IMR-90 (cell line): ENCODE measurements at regions not wholly inside any gene's neighbourhood (a gene's known extent, or its start where the extent isn't known, plus 50 kb on each side); places are given as distances from the start of the nearest gene placed in this dataset.

Source experiments
- ATAC-seq: fragments of 200-7000 bp; cut with Tn5 transposase; 2 replicates; pipeline ENCODE4 v1.9.1; 2020; ENCODE audit warnings: low read depth, mild to moderate bottlenecking, moderate library complexity
- BruUV-seq: library from RNA; stranded (reverse); fragments of 400-500 nt; replicated peaks from 2 replicates; lab custom pipeline; 2021; lab: Mats Ljungman, UMichigan
- CTCF ChIA-PET: fragments of 300-600 bp; formaldehyde crosslinking; extraction: SDS; loops from one replicate; lab custom pipeline; 2021; ENCODE audit warnings: antibody characterized with exemption; lab: Yijun Ruan, JAX
- POLR2A ChIA-PET: fragments of 300-600 bp; sonication (Branson Sonifier 250); formaldehyde crosslinking; loops from one replicate; lab custom pipeline; 2022; ENCODE audit warnings: antibody characterized with exemption; ENCODE audit not compliant: unreplicated experiment; lab: Charles Lee
- DNase-seq: peaks from one replicate; pipeline ENCODE4 v3.0.0; 2013
- H2AFZ ChIP-seq: replicated peaks from 2 replicates; pipeline ENCODE3; 2013; ENCODE audit warnings: low read length, mild to moderate bottlenecking; ENCODE audit not compliant: poor library complexity
- H2AK5ac ChIP-seq: 2 replicates; pipeline ENCODE4 v1.6.1; 2013; ENCODE audit warnings: low read depth, low read length, inconsistent platforms
- H2AK9ac ChIP-seq: replicated peaks from 2 replicates; pipeline ENCODE3; 2013; ENCODE audit warnings: mild to moderate bottlenecking, low read depth, low read length, moderate library complexity; ENCODE audit not compliant: poor library complexity
- H2BK120ac ChIP-seq: 2 replicates; pipeline ENCODE4 v1.6.1; 2013; ENCODE audit warnings: low read depth, low read length, inconsistent platforms
- H2BK15ac ChIP-seq: 3 replicates; pipeline ENCODE4 v1.6.1; 2013; ENCODE audit warnings: low read depth, low read length, inconsistent platforms
- H2BK20ac ChIP-seq: 2 replicates; pipeline ENCODE4 v1.6.1; 2013; ENCODE audit warnings: low read depth, mild to moderate bottlenecking, inconsistent platforms, low read length, moderate library complexity
- H2BK5ac ChIP-seq: 2 replicates; pipeline ENCODE4 v1.6.1; 2013; ENCODE audit warnings: mild to moderate bottlenecking, low read depth, low read length, inconsistent platforms; ENCODE audit not compliant: poor library complexity, severe bottlenecking
- H3K14ac ChIP-seq: replicated peaks from 2 replicates; pipeline ENCODE4 v1.6.1; 2013; ENCODE audit warnings: low read depth, low read length, inconsistent platforms
- H3K18ac ChIP-seq: 2 replicates; pipeline ENCODE4 v1.6.1; 2013; ENCODE audit warnings: low read depth, low read length, control low read depth
- H3K23ac ChIP-seq: 2 replicates; pipeline ENCODE4 v1.6.1; 2013; ENCODE audit warnings: low read depth, low read length, inconsistent platforms
- H3K27ac ChIP-seq: 2 replicates; pipeline ENCODE4 v1.5.1; 2013; ENCODE audit warnings: mild to moderate bottlenecking, control low read depth, low read length; ENCODE audit not compliant: insufficient read depth
- H3K27me3 ChIP-seq: 2 replicates; pipeline ENCODE4 v1.6.1; 2013; ENCODE audit warnings: low read length; ENCODE audit not compliant: control insufficient read depth, insufficient read depth
- H3K36me3 ChIP-seq: 2 replicates; pipeline ENCODE4 v1.6.1; 2013; ENCODE audit warnings: low read length, mixed read lengths; ENCODE audit not compliant: control insufficient read depth, insufficient read depth
- H3K4ac ChIP-seq: 2 replicates; pipeline ENCODE4 v1.6.1; 2013; ENCODE audit warnings: low read depth, low read length, inconsistent platforms
- H3K4me1 ChIP-seq: 2 replicates; pipeline ENCODE4 v1.6.1; 2013; ENCODE audit warnings: low read length, mixed read lengths; ENCODE audit not compliant: control insufficient read depth, insufficient read depth
- H3K4me2 ChIP-seq: 2 replicates; pipeline ENCODE4 v1.6.1; 2013; ENCODE audit warnings: low read depth, mild to moderate bottlenecking, control low read depth, low read length, moderate library complexity
- H3K4me3 ChIP-seq: 2 replicates; pipeline ENCODE4 v1.5.1; 2013; ENCODE audit warnings: low read depth, mild to moderate bottlenecking, control low read depth, low read length, moderate library complexity; ENCODE audit not compliant: insufficient read depth
- H3K56ac ChIP-seq: 2 replicates; pipeline ENCODE4 v1.6.1; 2013; ENCODE audit warnings: low read length, inconsistent platforms; ENCODE audit not compliant: insufficient read depth; ENCODE audit errors: extremely low read depth
- H3K79me1 ChIP-seq, 2 experiments: 2 replicates each; pipeline ENCODE4 v1.6.1; 2013; ENCODE audit warnings: low read length in 2 of 2, inconsistent platforms in 1 of 2, low read depth in 1 of 2
- H3K9ac ChIP-seq: 2 replicates; pipeline ENCODE4 v1.6.1; 2013; ENCODE audit warnings: low read depth, low read length, control low read depth
- H3K9me1 ChIP-seq: 2 replicates; pipeline ENCODE4 v1.6.1; 2013; ENCODE audit warnings: low read length, inconsistent platforms; ENCODE audit not compliant: insufficient read depth
- H3K9me3 ChIP-seq: 2 replicates; pipeline ENCODE4 v1.6.1; 2013; ENCODE audit warnings: low read length; ENCODE audit not compliant: control insufficient read depth, insufficient read depth
- H4K20me1 ChIP-seq: 2 replicates; pipeline ENCODE4 v1.6.1; 2013; ENCODE audit warnings: low read length, inconsistent platforms; ENCODE audit not compliant: insufficient read depth
- H4K5ac ChIP-seq: 2 replicates; pipeline ENCODE4 v1.6.1; 2013; ENCODE audit warnings: mild to moderate bottlenecking, low read depth, low read length, control low read depth
- H4K8ac ChIP-seq, 2 experiments: 2 replicates each; pipeline ENCODE4 v1.6.1; 2013; ENCODE audit warnings: low read depth in 2 of 2, low read length in 2 of 2, control low read depth in 1 of 2, inconsistent platforms in 1 of 2
- H4K91ac ChIP-seq: 2 replicates; pipeline ENCODE4 v1.6.1; 2013; ENCODE audit warnings: low read depth, low read length, inconsistent platforms; ENCODE audit not compliant: insufficient read depth
- BHLHE40 ChIP-seq: fragments of 150-350 bp; IDR thresholded peaks from 2 replicates; pipeline ENCODE4 v1.6.1; 2016; ENCODE audit warnings: mild to moderate bottlenecking, low read depth, low read length
- CEBPB ChIP-seq: IDR thresholded peaks from 2 replicates; pipeline ENCODE4 v1.6.1; 2012; ENCODE audit warnings: low read depth, low read length, improper control_type of control experiment
- CHD1 ChIP-seq: IDR thresholded peaks from 2 replicates; pipeline ENCODE4 v1.6.1; 2012; ENCODE audit warnings: low read depth, low read length, improper control_type of control experiment
- MAFK ChIP-seq: IDR thresholded peaks from 2 replicates; pipeline ENCODE4 v1.6.1; 2012; ENCODE audit warnings: low read depth, low read length, improper control_type of control experiment
- MXI1 ChIP-seq: IDR thresholded peaks from 2 replicates; pipeline ENCODE4 v1.6.1; 2012; ENCODE audit warnings: low read depth, mild to moderate bottlenecking, low read length, moderate library complexity, borderline replicate concordance
- POLR2A ChIP-seq: IDR thresholded peaks from 2 replicates; pipeline ENCODE4 v1.6.1; 2012; ENCODE audit warnings: mild to moderate bottlenecking, low read depth, low read length
- RAD21 ChIP-seq: IDR thresholded peaks from 2 replicates; pipeline ENCODE4 v1.6.1; 2012; ENCODE audit warnings: low read length, improper control_type of control experiment
- RCOR1 ChIP-seq: IDR thresholded peaks from 2 replicates; pipeline ENCODE4 v1.6.1; 2012; ENCODE audit warnings: mild to moderate bottlenecking, low read length, improper control_type of control experiment; ENCODE audit not compliant: insufficient replicate concordance
- RFX5 ChIP-seq: IDR thresholded peaks from 2 replicates; pipeline ENCODE4 v1.8.0; 2012; ENCODE audit warnings: low read depth, mild to moderate bottlenecking, low read length, moderate library complexity
- WGBS, 2 experiments: methylation state at CpG; one replicate each; pipeline versions ENCODE4 v1.1.5 to v1.1.7; 2013; ENCODE audit warnings: missing lambda C conversion rate in 2 of 2; ENCODE audit not compliant: insufficient read length in 1 of 2; ENCODE audit errors: extremely low coverage in 2 of 2; 5-methylcytosine and 5-hydroxymethylcytosine counted together
- dilution Hi-C: fragments of 300-500 bp; cut with HindIII; formaldehyde crosslinking; loops from one replicate; pipeline ENCODE4 v1.14.3; 2018; ENCODE audit warnings: low sequenced_read_pairs; ENCODE audit not compliant: unreplicated experiment
- in situ Hi-C: fragments of 300-500 bp; cut with MboI; formaldehyde crosslinking; loops from 3 replicates; pipeline ENCODE4 v1.14.3; 2019; ENCODE audit warnings: low sequenced_read_pairs, inconsistent platforms, mixed read lengths
- intact Hi-C: fragments of 100-400 bp; cut with micrococcal nuclease; formaldehyde crosslinking; loops from 2 replicates; pipeline ENCODE4 v1.10.0; 2022
- TF ChIP-seq, protein P1 (sequence below): fragments of 150-350 bp; IDR thresholded peaks from 2 replicates; pipeline ENCODE4 v1.6.1; 2016; ENCODE audit warnings: low read depth, mild to moderate bottlenecking, low read length, moderate library complexity, borderline replicate concordance
- TF ChIP-seq, protein P2 (sequence below): conservative IDR thresholded peaks from 2 replicates; pipeline ENCODE4 v1.5.1; 2012; ENCODE audit warnings: mild to moderate bottlenecking, low read depth, low read length, improper control_type of control experiment

DNA sequence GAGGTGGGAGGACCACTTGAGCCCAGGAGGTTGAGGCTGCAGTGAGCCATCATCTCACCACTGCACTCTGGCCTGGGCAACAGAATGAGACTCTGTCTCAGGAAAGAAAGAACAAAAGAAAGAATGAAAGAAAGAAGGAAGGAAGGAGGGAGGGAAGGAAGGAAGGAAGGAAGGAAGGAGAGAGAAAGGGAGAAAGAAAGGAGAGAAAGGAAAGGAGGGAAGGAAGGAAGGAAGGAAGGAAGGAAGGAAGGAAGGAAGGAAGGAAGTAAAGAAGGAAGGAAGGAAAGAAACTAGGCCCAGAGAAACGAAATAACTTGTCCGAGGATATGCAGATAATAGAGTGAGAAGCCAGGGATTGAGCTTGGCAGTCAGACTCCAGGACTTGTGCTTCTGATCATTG, 102.1 kb downstream of the SKIDA1 start:
- Histone ChIP-seq H3K23ac (no peak overlapping the region), H2BK20ac (no peak overlapping the region), H3K14ac (no peak overlapping the region), H2AK9ac (no peak overlapping the region), H4K5ac (no peak overlapping the region), H4K91ac (no peak overlapping the region), H3K4me2 (no peak overlapping the region), H3K56ac (no peak overlapping the region), H3K79me1 (no peaks in the 10 kb centered on the region), H2BK120ac (no peak overlapping the region), H2AK5ac (no peak overlapping the region), H3K36me3 (no peaks in the 10 kb centered on the region), H2BK5ac (no peak overlapping the region), H2AFZ (no peak overlapping the region), H3K4ac (no peak overlapping the region), H3K4me3 (no peak overlapping the region), H4K8ac (no peak overlapping the region), H3K4me1 (no peaks in the 10 kb centered on the region), H3K9me1 (no peaks in the 10 kb centered on the region), H4K20me1 (no peaks in the 10 kb centered on the region), H3K27ac (no peak overlapping the region), H3K9ac (no peak overlapping the region), H3K9me3 (peaks cover 9% of the 10 kb centered on the region), H3K27me3 (no peaks in the 10 kb centered on the region), H3K18ac (no peak overlapping the region), H2BK15ac (no peak overlapping the region)
- WGBS, 2 experiments: 83% methylated on average over 2 of the region's 2 CpGs; no CpG with 5 or more reads in 1 of the 2 experiments
- dilution Hi-C loops: no loop called here
- ATAC-seq: no peak
- BruUV-seq: no TSS peak
- intact Hi-C loops: loop anchor here (5.0 kb wide), 1 partner anchor 34 kb away; no protein-coding TSS in a partner anchor
- DNase-seq: no peak
- ChIA-PET POLR2A (no interaction called here), CTCF (no interaction called here)
- in situ Hi-C loops: no loop called here
- TF ChIP-seq, protein P1, sequence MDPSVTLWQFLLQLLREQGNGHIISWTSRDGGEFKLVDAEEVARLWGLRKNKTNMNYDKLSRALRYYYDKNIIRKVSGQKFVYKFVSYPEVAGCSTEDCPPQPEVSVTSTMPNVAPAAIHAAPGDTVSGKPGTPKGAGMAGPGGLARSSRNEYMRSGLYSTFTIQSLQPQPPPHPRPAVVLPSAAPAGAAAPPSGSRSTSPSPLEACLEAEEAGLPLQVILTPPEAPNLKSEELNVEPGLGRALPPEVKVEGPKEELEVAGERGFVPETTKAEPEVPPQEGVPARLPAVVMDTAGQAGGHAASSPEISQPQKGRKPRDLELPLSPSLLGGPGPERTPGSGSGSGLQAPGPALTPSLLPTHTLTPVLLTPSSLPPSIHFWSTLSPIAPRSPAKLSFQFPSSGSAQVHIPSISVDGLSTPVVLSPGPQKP: no peak
- TF ChIP-seq CHD1: no peak
- TF ChIP-seq RCOR1: no peak
- TF ChIP-seq MAFK: no peak
- TF ChIP-seq BHLHE40: no peak
- TF ChIP-seq POLR2A: no peak
- TF ChIP-seq MXI1: no peak
- no peak for TF ChIP-seq RAD21
- TF ChIP-seq, protein P2, sequence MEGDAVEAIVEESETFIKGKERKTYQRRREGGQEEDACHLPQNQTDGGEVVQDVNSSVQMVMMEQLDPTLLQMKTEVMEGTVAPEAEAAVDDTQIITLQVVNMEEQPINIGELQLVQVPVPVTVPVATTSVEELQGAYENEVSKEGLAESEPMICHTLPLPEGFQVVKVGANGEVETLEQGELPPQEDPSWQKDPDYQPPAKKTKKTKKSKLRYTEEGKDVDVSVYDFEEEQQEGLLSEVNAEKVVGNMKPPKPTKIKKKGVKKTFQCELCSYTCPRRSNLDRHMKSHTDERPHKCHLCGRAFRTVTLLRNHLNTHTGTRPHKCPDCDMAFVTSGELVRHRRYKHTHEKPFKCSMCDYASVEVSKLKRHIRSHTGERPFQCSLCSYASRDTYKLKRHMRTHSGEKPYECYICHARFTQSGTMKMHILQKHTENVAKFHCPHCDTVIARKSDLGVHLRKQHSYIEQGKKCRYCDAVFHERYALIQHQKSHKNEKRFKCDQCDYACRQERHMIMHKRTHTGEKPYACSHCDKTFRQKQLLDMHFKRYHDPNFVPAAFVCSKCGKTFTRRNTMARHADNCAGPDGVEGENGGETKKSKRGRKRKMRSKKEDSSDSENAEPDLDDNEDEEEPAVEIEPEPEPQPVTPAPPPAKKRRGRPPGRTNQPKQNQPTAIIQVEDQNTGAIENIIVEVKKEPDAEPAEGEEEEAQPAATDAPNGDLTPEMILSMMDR: no peak
- TF ChIP-seq RFX5: no peak
- TF ChIP-seq CEBPB: no peak
